HepG2 (cell line): ENCODE measurements at regions not wholly inside any gene's neighbourhood (a gene's known extent, or its start where the extent isn't known, plus 50 kb on each side); places are given as distances from the start of the nearest gene placed in this dataset.

Source experiments
- ATAC-seq: fragments of 200-7000 bp; cut with Tn5 transposase; 3 replicates; pipeline ENCODE4 v1.9.1; 2020; ENCODE audit warnings: mild to moderate bottlenecking, moderate library complexity
- BruUV-seq: library from RNA; stranded (reverse); fragments of 400-500 nt; replicated peaks from 2 replicates; lab custom pipeline; 2021; lab: Mats Ljungman, UMichigan
- CTCF ChIA-PET: fragments of 300-600 bp; formaldehyde crosslinking; extraction: SDS; loops from one replicate; lab custom pipeline; 2021; ENCODE audit warnings: low total read pairs, inconsistent platforms, low intra/inter-chr PET ratio; lab: Yijun Ruan, JAX
- POLR2A ChIA-PET: fragments of 350-600 bp; sonication (Branson Sonifier 250); formaldehyde crosslinking; loops from one replicate; lab custom pipeline; 2020; ENCODE audit warnings: antibody characterized with exemption, inconsistent platforms; lab: Yijun Ruan, JAX
- DNase-seq: peaks from one replicate; pipeline ENCODE4 v3.0.0-alpha.2; 2015; ENCODE audit warnings: low spot score
- FAIRE-seq: peaks from 3 replicates; lab custom pipeline; 2011; peaks lifted over from hg19 to GRCh38; lab: Jason Lieb, UNC
- H2AFZ ChIP-seq: one replicate; pipeline ENCODE4 v1.6.1; 2011; ENCODE audit warnings: low read length, inconsistent platforms
- H3K27ac ChIP-seq: fragments of 300-600 bp; 3 replicates; pipeline ENCODE4 v1.8.0; 2011; ENCODE audit warnings: mixed run types, mild to moderate bottlenecking, mixed read lengths, low read length, inconsistent platforms; ENCODE audit not compliant: insufficient read depth; ENCODE audit errors: extremely low read length
- H3K27me3 ChIP-seq, 2 experiments: fragments of 200-600 bp in 1 of 2; 2 replicates in 1 of 2; 3 replicates in 1 of 2; pipeline versions ENCODE4 v1.6.0 to v1.8.0; 2011; ENCODE audit warnings: low read length in 2 of 2, mild to moderate bottlenecking in 2 of 2, moderate library complexity in 2 of 2, inconsistent platforms in 1 of 2; ENCODE audit not compliant: insufficient read depth in 2 of 2, control insufficient read depth in 1 of 2
- H3K36me3 ChIP-seq, 2 experiments: fragments of 200-600 bp in 1 of 2; replicated peaks in 1 of 2; 2 replicates in 1 of 2; 3 replicates in 1 of 2; pipeline versions ENCODE4 v1.5.1 to v1.8.0; 2011; ENCODE audit warnings: low read length in 2 of 2, inconsistent platforms in 1 of 2; ENCODE audit not compliant: insufficient read depth in 2 of 2, control insufficient read depth in 1 of 2
- H3K4me1 ChIP-seq: 2 replicates; pipeline ENCODE4 v1.5.1; 2012; ENCODE audit warnings: low read length, inconsistent platforms; ENCODE audit not compliant: insufficient read depth
- H3K4me2 ChIP-seq: 2 replicates; pipeline ENCODE4 v1.6.0; 2011; ENCODE audit warnings: low read depth, low read length, inconsistent platforms
- H3K4me3 ChIP-seq, 3 experiments: fragments of 200-600 bp in 1 of 3; sonication (generic), shearing (Covaris generic) in 1 of 3; replicated peaks in 1 of 3; 2 replicates each; pipeline ENCODE4 v1.5.1; 2011 to 2016; ENCODE audit warnings: low read length in 3 of 3, inconsistent platforms in 2 of 3, low read depth in 2 of 3, mild to moderate bottlenecking in 2 of 3, control low read depth in 1 of 3, mixed read lengths in 1 of 3; ENCODE audit not compliant: insufficient read depth in 1 of 3
- H3K79me2 ChIP-seq: one replicate; pipeline ENCODE4 v1.6.1; 2011; ENCODE audit warnings: low read length, inconsistent platforms; ENCODE audit not compliant: insufficient read depth
- H3K9ac ChIP-seq: 2 replicates; pipeline ENCODE4 v1.6.0; 2011; ENCODE audit warnings: mild to moderate bottlenecking, low read depth, low read length, inconsistent platforms; ENCODE audit not compliant: insufficient read depth
- H3K9me3 ChIP-seq: 2 replicates; pipeline ENCODE4 v1.5.1; 2012; ENCODE audit warnings: mild to moderate bottlenecking, low read length
- H4K20me1 ChIP-seq: 2 replicates; pipeline ENCODE4 v1.6.0; 2011; ENCODE audit warnings: inconsistent platforms, mild to moderate bottlenecking, low read length, moderate library complexity; ENCODE audit not compliant: insufficient read depth
- HNRNPH1 ChIP-seq: fragments of 200-400 bp; formaldehyde crosslinking; optimal IDR thresholded peaks from 2 replicates; pipeline ENCODE3; 2017; ENCODE audit warnings: mild to moderate bottlenecking, low read depth, low read length
- PCBP1 ChIP-seq: fragments of 200-400 bp; formaldehyde crosslinking; IDR thresholded peaks from 2 replicates; pipeline ENCODE4 v1.6.1; 2017; ENCODE audit warnings: mild to moderate bottlenecking, low read depth, low read length, borderline replicate concordance
- SP4 ChIP-seq: sonication (generic); formaldehyde crosslinking; IDR thresholded peaks from 2 replicates; pipeline ENCODE4 v1.8.1; 2023; ENCODE audit warnings: mild to moderate bottlenecking, missing genetic modification reagents
- XBP1 ChIP-seq: sonication (generic); formaldehyde crosslinking; IDR thresholded peaks from 2 replicates; pipeline ENCODE4 v1.5.0; 2020; ENCODE audit warnings: missing genetic modification reagents
- ZNF333 ChIP-seq: sonication (generic); formaldehyde crosslinking; IDR thresholded peaks from 2 replicates; pipeline ENCODE4 v1.4.0; 2020; ENCODE audit warnings: mild to moderate bottlenecking, missing genetic modification reagents, borderline replicate concordance
- ZNF350 ChIP-seq: sonication (generic); formaldehyde crosslinking; IDR thresholded peaks from 2 replicates; pipeline ENCODE4 v1.4.0; 2020; ENCODE audit warnings: mild to moderate bottlenecking, low read depth, missing genetic modification reagents, borderline replicate concordance
- WGBS: methylation state at CpG from one replicate; pipeline ENCODE4 v1.1.6; 2017; ENCODE audit warnings: low lambda C conversion rate; 5-methylcytosine and 5-hydroxymethylcytosine counted together
- in situ Hi-C: cut with HindIII; loops from 2 replicates; pipeline ENCODE4 v1.10.0; 2017; ENCODE audit warnings: low pct_unique_long_range_greater_than_20kb; ENCODE audit not compliant: extremely low pct_ligation_motif_present
- intact Hi-C: fragments of 100-400 bp; cut with micrococcal nuclease; formaldehyde crosslinking; loops from one replicate; pipeline ENCODE4 v1.10.0; 2022; ENCODE audit not compliant: unreplicated experiment
- TF ChIP-seq, protein P1 (sequence below): sonication (generic); formaldehyde crosslinking; IDR thresholded peaks from 2 replicates; pipeline ENCODE4 v1.4.0; 2020; ENCODE audit warnings: missing genetic modification reagents, low read depth, mild to moderate bottlenecking, borderline replicate concordance
- TF ChIP-seq, protein P2 (sequence below): sonication (generic); formaldehyde crosslinking; IDR thresholded peaks from 2 replicates; pipeline ENCODE4 v1.4.0; 2020; ENCODE audit warnings: missing genetic modification reagents
- TF ChIP-seq, protein P3 (sequence below): sonication (generic); formaldehyde crosslinking; IDR thresholded peaks from 2 replicates; pipeline ENCODE4 v1.4.0; 2020; ENCODE audit warnings: mild to moderate bottlenecking, low read depth, missing genetic modification reagents
- TF ChIP-seq, protein P4 (sequence below): sonication (generic); formaldehyde crosslinking; IDR thresholded peaks from 2 replicates; pipeline ENCODE4 v1.8.0; 2023; ENCODE audit warnings: mild to moderate bottlenecking, missing genetic modification reagents
- TF ChIP-seq, protein P5 (sequence below): IDR thresholded peaks from 2 replicates; pipeline ENCODE4 v1.6.1; 2016

DNA sequence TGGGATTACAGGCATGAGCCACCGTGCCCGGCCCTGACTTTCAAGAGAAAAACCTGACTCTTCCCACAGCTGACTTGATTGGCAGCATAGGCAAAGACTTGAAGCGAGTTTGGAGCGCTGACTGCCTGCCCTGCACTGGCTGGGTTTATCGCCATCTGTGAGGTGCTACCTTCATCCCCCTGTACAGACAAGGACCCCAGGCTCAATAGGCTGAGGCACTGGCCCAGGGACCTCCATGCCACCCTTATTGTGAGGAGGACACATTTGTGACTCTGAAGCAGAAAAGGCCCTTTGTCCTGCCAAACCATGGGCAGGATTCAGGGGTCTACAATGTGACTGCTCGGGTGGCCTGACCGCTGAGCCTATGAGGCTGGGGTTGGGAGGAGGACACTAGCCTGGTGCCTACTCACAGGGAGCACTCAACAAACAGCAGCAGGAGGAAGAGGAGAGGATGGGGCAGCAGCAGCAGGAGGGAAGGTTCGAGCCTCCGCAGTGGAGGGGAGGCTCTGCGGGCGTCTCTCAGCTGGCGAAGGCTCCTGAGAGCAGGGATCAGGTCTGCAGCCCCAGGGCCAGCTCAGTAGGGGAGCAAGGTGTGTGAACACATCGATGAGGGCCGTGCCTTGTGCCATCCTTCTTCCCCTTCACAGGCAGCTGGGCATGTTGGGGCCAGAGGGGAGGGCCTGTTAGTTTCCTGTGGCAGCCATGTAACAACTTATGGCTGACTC lies 72.9 kb upstream of the WNT7B start:
- in situ Hi-C loops = no loop called here
- WGBS = 44% methylated on average over 5 of the region's 14 CpGs
- FAIRE-seq = no peak

DNA sequence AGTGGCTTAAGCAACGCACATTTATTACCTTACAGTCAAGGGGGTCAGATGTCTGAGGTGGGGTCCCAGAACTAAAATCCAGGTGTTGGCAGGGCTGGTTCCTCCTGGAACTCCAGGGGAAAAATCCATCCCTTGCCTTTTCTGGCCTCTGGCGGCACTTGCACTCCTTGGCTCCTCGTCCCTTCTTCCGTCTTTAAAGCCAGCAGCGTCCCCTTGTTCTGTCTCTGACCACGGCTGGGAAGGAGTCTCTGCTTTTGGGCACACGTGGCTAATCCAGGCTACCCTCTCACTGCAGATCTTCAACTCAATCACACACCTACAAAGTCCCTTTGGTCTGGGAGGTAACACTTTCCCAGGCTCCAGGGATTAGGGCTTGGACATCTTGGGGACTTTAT lies 73.5 kb upstream of the WNT7B start:
- H3K27me3 ChIP-seq = peaks cover 33 to 85% of the 10 kb centered on the region in 2 experiments
- intact Hi-C loops = no loop called here
- WGBS = 42% methylated on average over 7 of the region's 7 CpGs
- ATAC-seq (no peak), DNase-seq (no peak), FAIRE-seq (no peak)
- H3K4me3 ChIP-seq = no peak overlapping the region
- no peaks in the 10 kb centered on the region for H3K4me1 ChIP-seq
- no peak overlapping the region for H3K9ac ChIP-seq
- ChIA-PET CTCF (no interaction called here), POLR2A (no interaction called here)
- no TSS peak for BruUV-seq
- H3K36me3 ChIP-seq = no peaks in the 10 kb centered on the region
- in situ Hi-C loops = no loop called here
- H2AFZ ChIP-seq = no peak overlapping the region
- H3K27ac ChIP-seq = no peak overlapping the region
- no peak overlapping the region for H3K4me2 ChIP-seq
- peaks cover 5% of the 10 kb centered on the region; the same call in 1 of the 2 replicates for H4K20me1 ChIP-seq
- no peaks in the 10 kb centered on the region for H3K79me2 ChIP-seq
- H3K9me3 ChIP-seq = no peaks in the 10 kb centered on the region
- TF ChIP-seq PCBP1 (no peak), SP4 (CRISPR knock-in tag) (no peak), ZNF350 (no peak), HNRNPH1 (no peak)
- TF ChIP-seq, protein P1, sequence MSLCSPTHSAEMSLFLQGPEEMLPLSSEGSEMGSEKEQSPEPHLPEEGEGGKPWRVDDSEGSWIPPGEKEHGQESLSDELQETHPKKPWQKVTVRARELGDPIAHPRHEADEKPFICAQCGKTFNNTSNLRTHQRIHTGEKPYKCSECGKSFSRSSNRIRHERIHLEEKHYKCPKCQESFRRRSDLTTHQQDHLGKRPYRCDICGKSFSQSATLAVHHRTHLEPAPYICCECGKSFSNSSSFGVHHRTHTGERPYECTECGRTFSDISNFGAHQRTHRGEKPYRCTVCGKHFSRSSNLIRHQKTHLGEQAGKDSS (CRISPR knock-in tag) = no peak
- TF ChIP-seq, protein P2, sequence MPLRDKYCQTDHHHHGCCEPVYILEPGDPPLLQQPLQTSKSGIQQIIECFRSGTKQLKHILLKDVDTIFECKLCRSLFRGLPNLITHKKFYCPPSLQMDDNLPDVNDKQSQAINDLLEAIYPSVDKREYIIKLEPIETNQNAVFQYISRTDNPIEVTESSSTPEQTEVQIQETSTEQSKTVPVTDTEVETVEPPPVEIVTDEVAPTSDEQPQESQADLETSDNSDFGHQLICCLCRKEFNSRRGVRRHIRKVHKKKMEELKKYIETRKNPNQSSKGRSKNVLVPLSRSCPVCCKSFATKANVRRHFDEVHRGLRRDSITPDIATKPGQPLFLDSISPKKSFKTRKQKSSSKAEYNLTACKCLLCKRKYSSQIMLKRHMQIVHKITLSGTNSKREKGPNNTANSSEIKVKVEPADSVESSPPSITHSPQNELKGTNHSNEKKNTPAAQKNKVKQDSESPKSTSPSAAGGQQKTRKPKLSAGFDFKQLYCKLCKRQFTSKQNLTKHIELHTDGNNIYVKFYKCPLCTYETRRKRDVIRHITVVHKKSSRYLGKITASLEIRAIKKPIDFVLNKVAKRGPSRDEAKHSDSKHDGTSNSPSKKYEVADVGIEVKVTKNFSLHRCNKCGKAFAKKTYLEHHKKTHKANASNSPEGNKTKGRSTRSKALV (CRISPR knock-in tag) = no peak
- TF ChIP-seq, protein P3, sequence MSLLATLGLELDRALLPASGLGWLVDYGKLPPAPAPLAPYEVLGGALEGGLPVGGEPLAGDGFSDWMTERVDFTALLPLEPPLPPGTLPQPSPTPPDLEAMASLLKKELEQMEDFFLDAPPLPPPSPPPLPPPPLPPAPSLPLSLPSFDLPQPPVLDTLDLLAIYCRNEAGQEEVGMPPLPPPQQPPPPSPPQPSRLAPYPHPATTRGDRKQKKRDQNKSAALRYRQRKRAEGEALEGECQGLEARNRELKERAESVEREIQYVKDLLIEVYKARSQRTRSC (CRISPR knock-in tag) = no peak
- TF ChIP-seq, protein P4, sequence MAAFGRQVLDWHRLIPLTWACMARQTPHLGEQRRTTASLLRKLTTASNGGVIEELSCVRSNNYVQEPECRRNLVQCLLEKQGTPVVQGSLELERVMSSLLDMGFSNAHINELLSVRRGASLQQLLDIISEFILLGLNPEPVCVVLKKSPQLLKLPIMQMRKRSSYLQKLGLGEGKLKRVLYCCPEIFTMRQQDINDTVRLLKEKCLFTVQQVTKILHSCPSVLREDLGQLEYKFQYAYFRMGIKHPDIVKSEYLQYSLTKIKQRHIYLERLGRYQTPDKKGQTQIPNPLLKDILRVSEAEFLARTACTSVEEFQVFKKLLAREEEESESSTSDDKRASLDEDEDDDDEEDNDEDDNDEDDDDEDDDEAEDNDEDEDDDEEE (CRISPR knock-in tag) = no peak

More for the DNA sequence above, 72.9 kb upstream of the WNT7B start:
- Histone ChIP-seq H3K36me3 (no peaks in the 10 kb centered on the region), H2AFZ (no peak overlapping the region), H3K4me1 (peaks cover 2% of the 10 kb centered on the region; the same call in 1 of the 2 replicates), H3K4me3 (no peak overlapping the region), H3K9me3 (no peaks in the 10 kb centered on the region), H3K4me2 (no peak overlapping the region), H3K79me2 (no peaks in the 10 kb centered on the region), H3K9ac (no peak overlapping the region), H3K27me3 (peaks cover 34 to 85% of the 10 kb centered on the region in 2 experiments), H3K27ac (no peak overlapping the region), H4K20me1 (peaks cover 5% of the 10 kb centered on the region; the same call in 1 of the 2 replicates)
- CTCF ChIA-PET = no interaction called here
- DNase-seq (no peak), ATAC-seq (no peak)
- no TSS peak for BruUV-seq
- POLR2A ChIA-PET = no interaction called here
- intact Hi-C loops = no loop called here
- TF ChIP-seq XBP1 (CRISPR knock-in tag) (no peak), ZNF333 (CRISPR knock-in tag) (no peak)
- TF ChIP-seq, protein P5, sequence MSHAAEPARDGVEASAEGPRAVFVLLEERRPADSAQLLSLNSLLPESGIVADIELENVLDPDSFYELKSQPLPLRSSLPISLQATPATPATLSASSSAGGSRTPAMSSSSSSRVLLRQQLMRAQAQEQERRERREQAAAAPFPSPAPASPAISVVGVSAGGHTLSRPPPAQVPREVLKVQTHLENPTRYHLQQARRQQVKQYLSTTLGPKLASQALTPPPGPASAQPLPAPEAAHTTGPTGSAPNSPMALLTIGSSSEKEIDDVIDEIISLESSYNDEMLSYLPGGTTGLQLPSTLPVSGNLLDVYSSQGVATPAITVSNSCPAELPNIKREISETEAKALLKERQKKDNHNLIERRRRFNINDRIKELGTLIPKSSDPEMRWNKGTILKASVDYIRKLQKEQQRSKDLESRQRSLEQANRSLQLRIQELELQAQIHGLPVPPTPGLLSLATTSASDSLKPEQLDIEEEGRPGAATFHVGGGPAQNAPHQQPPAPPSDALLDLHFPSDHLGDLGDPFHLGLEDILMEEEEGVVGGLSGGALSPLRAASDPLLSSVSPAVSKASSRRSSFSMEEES = no peak
